ENCODE measurements at regions not wholly inside any gene's neighbourhood (a gene's known extent, or its start where the extent isn't known, plus 50 kb on each side); places are given as distances from the start of the nearest gene placed in this dataset.

GRCh38 chr18:49667462-49667861 is 105.6 kb downstream of the LIPG start:
- TF ChIP-seq CTCF (IDR thresholded peaks at IDR 0.05; ENCODE audit: low read depth, low read length, missing input control) (no peak), ZBTB33 (IDR thresholded peaks at IDR 0.05) (no peak), ATF3 (IDR thresholded peaks at IDR 0.05) (no peak), REST (IDR thresholded peaks at IDR 0.05) (no peak), YY1 (IDR thresholded peaks at IDR 0.05) (no peak), FOXA1 (IDR thresholded peaks at IDR 0.05) (no peak), MAX (IDR thresholded peaks at IDR 0.05) (no peak), SP1 (IDR thresholded peaks at IDR 0.05) (no peak), RAD21 (IDR thresholded peaks at IDR 0.05) (no peak), JUND (IDR thresholded peaks at IDR 0.05) (no peak), EGR1 (IDR thresholded peaks at IDR 0.05; ENCODE audit: low read depth in 2 of 2) (no peak), NR2F2 (IDR thresholded peaks at IDR 0.05) (no peak), GABPA (IDR thresholded peaks at IDR 0.05 in 1 of 2, conservative IDR thresholded peaks at IDR 0.05 in 1 of 2) (no peak)
